K562 (cell line): ENCODE measurements at regions not wholly inside any gene's neighbourhood (a gene's known extent, or its start where the extent isn't known, plus 50 kb on each side); places are given as distances from the start of the nearest gene placed in this dataset.

Experiments used
- FOXK1 ChIP-seq: sonication (generic); formaldehyde crosslinking; IDR thresholded peaks from 2 replicates; pipeline ENCODE4 v1.8.0; 2022; ENCODE audit warnings: missing genetic modification reagents, mild to moderate bottlenecking, borderline replicate concordance
- HCFC1 ChIP-seq: IDR thresholded peaks from 2 replicates; pipeline ENCODE4 v1.6.1; 2012; ENCODE audit warnings: low read depth, low read length, improper control_type of control experiment
- NFRKB ChIP-seq: fragments of 450-650 bp; IDR thresholded peaks from 2 replicates; pipeline ENCODE4 v1.6.1; 2016; ENCODE audit warnings: low read depth
- NR3C1 ChIP-seq: sonication (generic); formaldehyde crosslinking; IDR thresholded peaks from 2 replicates; pipeline ENCODE4 v1.8.1; 2022; ENCODE audit warnings: missing genetic modification reagents
- ZNF354B ChIP-seq: fragments of 250-450 bp; sonication (Bioruptor Pico); IDR thresholded peaks from 2 replicates; pipeline ENCODE4 v1.4.0; 2020
- TF ChIP-seq, protein P1 (sequence below), 3 experiments: IDR thresholded peaks in 2 of 3; conservative IDR thresholded peaks in 1 of 3; 2 replicates each; pipeline ENCODE4 v1.5.1; 2011 to 2012; ENCODE audit warnings: low read length in 3 of 3, mild to moderate bottlenecking in 3 of 3, control low read depth in 2 of 3, improper control_type of control experiment in 1 of 3, inconsistent platforms in 1 of 3, low read depth in 1 of 3, mixed read lengths in 1 of 3, moderate library complexity in 1 of 3; ENCODE audit not compliant: insufficient read depth in 2 of 3
- TF ChIP-seq, protein P2 (sequence below): sonication (generic); formaldehyde crosslinking; IDR thresholded peaks from 2 replicates; pipeline ENCODE4 v1.9.0; 2022; ENCODE audit warnings: mild to moderate bottlenecking, missing genetic modification reagents

DNA sequence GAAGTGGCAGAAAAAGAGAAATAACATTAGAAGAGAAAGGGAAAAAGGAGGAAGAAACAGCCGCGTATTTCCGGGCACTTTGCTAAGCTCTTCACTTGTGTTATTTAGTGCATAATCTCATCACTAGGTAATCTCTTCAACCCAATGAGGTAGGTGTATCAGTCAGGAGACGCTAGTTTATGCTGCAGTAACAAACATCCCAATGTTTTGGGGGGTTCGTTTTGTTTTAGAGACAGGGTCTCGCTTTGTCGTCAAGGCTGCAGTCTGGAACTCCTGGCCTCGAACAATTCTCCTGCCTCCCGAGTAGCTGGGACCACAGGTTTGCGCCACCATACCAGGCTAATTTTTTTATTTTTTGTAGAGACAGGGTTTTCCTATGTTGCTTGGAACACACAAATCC, 61.7 kb downstream of the ZFP36L2 start:
- TF ChIP-seq, protein P1, sequence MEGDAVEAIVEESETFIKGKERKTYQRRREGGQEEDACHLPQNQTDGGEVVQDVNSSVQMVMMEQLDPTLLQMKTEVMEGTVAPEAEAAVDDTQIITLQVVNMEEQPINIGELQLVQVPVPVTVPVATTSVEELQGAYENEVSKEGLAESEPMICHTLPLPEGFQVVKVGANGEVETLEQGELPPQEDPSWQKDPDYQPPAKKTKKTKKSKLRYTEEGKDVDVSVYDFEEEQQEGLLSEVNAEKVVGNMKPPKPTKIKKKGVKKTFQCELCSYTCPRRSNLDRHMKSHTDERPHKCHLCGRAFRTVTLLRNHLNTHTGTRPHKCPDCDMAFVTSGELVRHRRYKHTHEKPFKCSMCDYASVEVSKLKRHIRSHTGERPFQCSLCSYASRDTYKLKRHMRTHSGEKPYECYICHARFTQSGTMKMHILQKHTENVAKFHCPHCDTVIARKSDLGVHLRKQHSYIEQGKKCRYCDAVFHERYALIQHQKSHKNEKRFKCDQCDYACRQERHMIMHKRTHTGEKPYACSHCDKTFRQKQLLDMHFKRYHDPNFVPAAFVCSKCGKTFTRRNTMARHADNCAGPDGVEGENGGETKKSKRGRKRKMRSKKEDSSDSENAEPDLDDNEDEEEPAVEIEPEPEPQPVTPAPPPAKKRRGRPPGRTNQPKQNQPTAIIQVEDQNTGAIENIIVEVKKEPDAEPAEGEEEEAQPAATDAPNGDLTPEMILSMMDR (IDR thresholded peaks at IDR 0.05 in 2 of 3, conservative IDR thresholded peaks at IDR 0.05 in 1 of 3; ENCODE audit: insufficient read depth in 2 of 3, low read depth in 1 of 3, low read length in 3 of 3): no peak
- TF ChIP-seq NFRKB (no peak), ZNF354B (CRISPR knock-in tag) (no peak), FOXK1 (CRISPR knock-in tag) (no peak), NR3C1 (CRISPR knock-in tag) (no peak), HCFC1 (no peak)
- TF ChIP-seq, protein P2, sequence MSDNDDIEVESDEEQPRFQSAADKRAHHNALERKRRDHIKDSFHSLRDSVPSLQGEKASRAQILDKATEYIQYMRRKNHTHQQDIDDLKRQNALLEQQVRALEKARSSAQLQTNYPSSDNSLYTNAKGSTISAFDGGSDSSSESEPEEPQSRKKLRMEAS: no peak
